ENCODE measurements at regions not wholly inside any gene's neighbourhood (a gene's known extent, or its start where the extent isn't known, plus 50 kb on each side); places are given as distances from the start of the nearest gene placed in this dataset.
"Not testable (repeated sequence)": the region's sequence is repeated elsewhere in the genome, so short reads cannot be mapped to it uniquely, and the experiment has no call there.

GRCh38 chr3:48101301-48101650 is 85.1 kb upstream of the MAP4 start:
- DNase-seq = not testable (repeated sequence)

DNA sequence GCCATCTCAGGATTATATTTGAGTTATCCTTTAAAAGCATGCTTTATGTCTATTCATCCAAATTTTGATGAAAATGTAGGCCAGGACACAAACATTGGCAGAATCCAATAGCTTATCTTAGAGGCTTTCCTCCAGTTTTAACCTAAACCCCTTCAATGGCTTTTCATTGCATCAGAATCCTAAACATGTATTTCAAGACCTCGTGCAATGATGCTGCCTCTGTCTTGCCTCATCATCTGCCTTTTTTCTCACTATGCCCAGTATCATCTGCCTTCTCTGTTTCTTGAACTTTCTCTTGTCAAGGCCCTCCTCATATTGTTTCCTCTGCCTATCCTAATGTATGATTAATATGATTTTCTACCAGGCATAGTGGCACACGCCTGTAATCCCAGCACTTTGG is 76.1 kb upstream of the MAP4 start:
- DNase-seq = no peak

GRCh38 chr3:48090166-48090939 is 74.1 kb upstream of the MAP4 start:
- no peak for DNase-seq

- DNase-seq = peak; percentile 96
These were observed 72.7 kb upstream of the MAP4 start for GRCh38 chr3:48088749-48089466.

GRCh38 chr3:48088056-48088748 is 72.0 kb upstream of the MAP4 start:
- peak; percentile 16 for DNase-seq

GRCh38 chr3:48086705-48087104 is 70.5 kb upstream of the MAP4 start:
- DNase-seq = no peak

- peak; percentile 37 for DNase-seq
These were observed 68.7 kb upstream of the MAP4 start for GRCh38 chr3:48084929-48085328.

DNA sequence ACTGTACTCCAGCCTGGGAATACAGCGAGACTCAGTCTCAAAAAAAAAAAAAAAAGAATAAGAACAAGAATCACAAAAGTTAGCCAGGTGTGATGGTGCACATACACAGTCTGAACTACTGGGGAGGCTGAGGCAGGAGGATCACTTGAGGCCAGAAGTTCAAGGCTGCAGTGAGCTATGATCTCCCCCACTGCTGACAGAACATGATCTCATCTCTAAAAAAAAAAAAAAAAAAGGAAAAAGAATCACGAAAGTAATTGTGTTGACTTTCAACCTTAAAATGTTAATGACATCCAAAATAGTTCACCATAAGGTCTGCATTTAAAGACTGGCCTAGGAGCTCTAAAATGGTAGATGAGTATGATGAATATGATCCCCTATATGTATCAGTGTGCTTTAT is 68.0 kb upstream of the MAP4 start:
- DNase-seq = no peak

DNA sequence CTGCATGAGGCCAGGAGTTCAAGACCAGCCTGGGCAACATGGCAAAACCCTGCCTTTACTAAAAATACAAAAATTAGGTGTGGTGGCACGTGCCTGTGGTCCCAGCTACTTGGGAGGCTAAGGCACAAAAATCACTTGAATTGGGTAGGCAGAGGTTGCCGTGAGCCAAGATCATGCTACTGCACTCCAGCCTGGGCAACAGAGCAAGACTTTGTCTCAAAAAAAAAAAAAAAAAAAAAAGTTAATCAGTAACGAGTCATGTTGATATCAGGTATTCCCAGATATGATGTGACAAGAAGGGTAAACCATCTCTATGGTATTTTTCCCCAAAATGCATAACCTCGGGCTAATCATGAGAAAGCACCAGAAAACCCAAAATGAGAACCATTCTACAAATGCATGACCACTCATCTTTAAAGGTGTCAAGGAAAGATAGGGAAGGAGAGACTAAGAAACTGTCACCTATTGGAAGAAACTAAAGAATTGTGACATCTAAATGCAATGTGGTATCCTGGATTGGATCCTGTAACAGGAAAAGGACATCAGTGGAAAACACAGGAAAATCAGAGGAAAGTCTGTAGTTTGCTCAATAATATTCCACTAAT is 66.5 kb upstream of the MAP4 start:
- DNase-seq = no peak

- no peak for DNase-seq
These were observed 61.6 kb upstream of the MAP4 start for GRCh38 chr3:48077815-48078214.

- no peak for DNase-seq
These were observed 53.8 kb upstream of the MAP4 start for GRCh38 chr3:48070030-48070429.

- DNase-seq = no peak
These were observed 53.1 kb upstream of the MAP4 start for GRCh38 chr3:48069339-48069738.

- DNase-seq = no peak
These were observed 52.7 kb upstream of the MAP4 start for GRCh38 chr3:48068886-48069285.

GRCh38 chr3:48068320-48068719 is 52.1 kb upstream of the MAP4 start:
- not testable (repeated sequence) for DNase-seq

GRCh38 chr3:48067271-48067670 is 51.1 kb upstream of the MAP4 start:
- DNase-seq = no peak

All from activated CD4-positive, alpha-beta T cell treated with anti-CD3 and anti-CD28 coated beads, Interleukin-2, amount 50 U/mL, for 16 hours (primary cell).